Ishikawa (cell line): ENCODE measurements at regions not wholly inside any gene's neighbourhood (a gene's known extent, or its start where the extent isn't known, plus 50 kb on each side); places are given as distances from the start of the nearest gene placed in this dataset.

ENCODE experiments used
- CEBPB ChIP-seq: IDR thresholded peaks from 2 replicates; pipeline ENCODE4 v1.6.1; 2012
- CREB1 ChIP-seq: IDR thresholded peaks from 2 replicates; pipeline ENCODE4 v1.6.1; 2012; ENCODE audit warnings: low read depth
- EP300 ChIP-seq: IDR thresholded peaks from 2 replicates; pipeline ENCODE4 v1.6.1; 2012; ENCODE audit warnings: borderline replicate concordance
- RAD21 ChIP-seq: IDR thresholded peaks from 2 replicates; pipeline ENCODE4 v1.6.1; 2012; ENCODE audit warnings: low read depth
- TCF12 ChIP-seq: IDR thresholded peaks from 2 replicates; pipeline ENCODE4 v1.6.1; 2012; ENCODE audit warnings: low read depth
- TEAD4 ChIP-seq: IDR thresholded peaks from 2 replicates; pipeline ENCODE4 v1.6.1; 2012
- ZBTB7A ChIP-seq: IDR thresholded peaks from 2 replicates; pipeline ENCODE4 v1.6.1; 2012; ENCODE audit warnings: low read depth
- TF ChIP-seq, protein P1 (sequence below): IDR thresholded peaks from 2 replicates; pipeline ENCODE4 v1.6.1; 2012
- TF ChIP-seq, protein P2 (sequence below): IDR thresholded peaks from 2 replicates; pipeline ENCODE4 v1.6.1; 2012
- TF ChIP-seq, protein P3 (sequence below): IDR thresholded peaks from 2 replicates; pipeline ENCODE4 v1.6.1; 2012; ENCODE audit warnings: low read depth, mild to moderate bottlenecking

DNA sequence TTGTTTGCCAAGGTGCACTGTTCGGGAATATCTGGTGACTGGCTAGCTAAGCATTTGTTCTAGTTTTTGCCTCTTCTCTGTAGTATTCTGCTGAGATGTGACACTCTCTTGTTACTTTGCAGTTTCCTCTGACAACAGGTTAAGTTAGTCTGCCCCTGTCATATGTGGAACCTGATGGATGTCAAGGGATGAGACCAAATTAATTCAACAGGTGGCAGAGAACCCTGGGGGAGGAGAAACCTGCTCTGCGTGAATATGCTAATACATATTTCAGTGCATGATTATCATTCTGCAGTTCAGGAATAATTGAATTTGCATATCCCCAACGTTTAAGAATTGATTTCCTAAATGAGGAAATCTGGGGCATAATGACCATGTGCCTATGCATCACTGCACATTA lies 777.3 kb downstream of the PDCD6IP start:
- TF ChIP-seq TEAD4 (no peak), EP300 (no peak), RAD21 (no peak), ZBTB7A (no peak), CEBPB (no peak), CREB1 (no peak), TCF12 (no peak)
- TF ChIP-seq, protein P1, sequence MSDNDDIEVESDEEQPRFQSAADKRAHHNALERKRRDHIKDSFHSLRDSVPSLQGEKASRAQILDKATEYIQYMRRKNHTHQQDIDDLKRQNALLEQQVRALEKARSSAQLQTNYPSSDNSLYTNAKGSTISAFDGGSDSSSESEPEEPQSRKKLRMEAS: no peak
- TF ChIP-seq, protein P2, sequence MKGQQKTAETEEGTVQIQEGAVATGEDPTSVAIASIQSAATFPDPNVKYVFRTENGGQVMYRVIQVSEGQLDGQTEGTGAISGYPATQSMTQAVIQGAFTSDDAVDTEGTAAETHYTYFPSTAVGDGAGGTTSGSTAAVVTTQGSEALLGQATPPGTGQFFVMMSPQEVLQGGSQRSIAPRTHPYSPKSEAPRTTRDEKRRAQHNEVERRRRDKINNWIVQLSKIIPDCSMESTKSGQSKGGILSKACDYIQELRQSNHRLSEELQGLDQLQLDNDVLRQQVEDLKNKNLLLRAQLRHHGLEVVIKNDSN: no peak
- TF ChIP-seq, protein P3, sequence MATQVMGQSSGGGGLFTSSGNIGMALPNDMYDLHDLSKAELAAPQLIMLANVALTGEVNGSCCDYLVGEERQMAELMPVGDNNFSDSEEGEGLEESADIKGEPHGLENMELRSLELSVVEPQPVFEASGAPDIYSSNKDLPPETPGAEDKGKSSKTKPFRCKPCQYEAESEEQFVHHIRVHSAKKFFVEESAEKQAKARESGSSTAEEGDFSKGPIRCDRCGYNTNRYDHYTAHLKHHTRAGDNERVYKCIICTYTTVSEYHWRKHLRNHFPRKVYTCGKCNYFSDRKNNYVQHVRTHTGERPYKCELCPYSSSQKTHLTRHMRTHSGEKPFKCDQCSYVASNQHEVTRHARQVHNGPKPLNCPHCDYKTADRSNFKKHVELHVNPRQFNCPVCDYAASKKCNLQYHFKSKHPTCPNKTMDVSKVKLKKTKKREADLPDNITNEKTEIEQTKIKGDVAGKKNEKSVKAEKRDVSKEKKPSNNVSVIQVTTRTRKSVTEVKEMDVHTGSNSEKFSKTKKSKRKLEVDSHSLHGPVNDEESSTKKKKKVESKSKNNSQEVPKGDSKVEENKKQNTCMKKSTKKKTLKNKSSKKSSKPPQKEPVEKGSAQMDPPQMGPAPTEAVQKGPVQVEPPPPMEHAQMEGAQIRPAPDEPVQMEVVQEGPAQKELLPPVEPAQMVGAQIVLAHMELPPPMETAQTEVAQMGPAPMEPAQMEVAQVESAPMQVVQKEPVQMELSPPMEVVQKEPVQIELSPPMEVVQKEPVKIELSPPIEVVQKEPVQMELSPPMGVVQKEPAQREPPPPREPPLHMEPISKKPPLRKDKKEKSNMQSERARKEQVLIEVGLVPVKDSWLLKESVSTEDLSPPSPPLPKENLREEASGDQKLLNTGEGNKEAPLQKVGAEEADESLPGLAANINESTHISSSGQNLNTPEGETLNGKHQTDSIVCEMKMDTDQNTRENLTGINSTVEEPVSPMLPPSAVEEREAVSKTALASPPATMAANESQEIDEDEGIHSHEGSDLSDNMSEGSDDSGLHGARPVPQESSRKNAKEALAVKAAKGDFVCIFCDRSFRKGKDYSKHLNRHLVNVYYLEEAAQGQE: no peak
